WTC11 (cell line): ENCODE measurements at regions not wholly inside any gene's neighbourhood (a gene's known extent, or its start where the extent isn't known, plus 50 kb on each side); places are given as distances from the start of the nearest gene placed in this dataset.

Experiments used
- ATF1 ChIP-seq: sonication (generic); formaldehyde crosslinking; IDR thresholded peaks from 2 replicates; pipeline ENCODE4 v1.8.1; 2023; ENCODE audit warnings: mild to moderate bottlenecking, moderate library complexity, missing genetic modification reagents
- MXD4 ChIP-seq: fragments of 250-450 bp; sonication (Bioruptor Pico); IDR thresholded peaks from 2 replicates; pipeline ENCODE4 v1.8.0; 2021; ENCODE audit warnings: mild to moderate bottlenecking, moderate library complexity, borderline replicate concordance
- MYBL2 ChIP-seq: sonication (generic); formaldehyde crosslinking; IDR thresholded peaks from 2 replicates; pipeline ENCODE4 v1.8.1; 2023; ENCODE audit warnings: mild to moderate bottlenecking, moderate library complexity, missing genetic modification reagents
- NFYB ChIP-seq: sonication (generic); formaldehyde crosslinking; conservative IDR thresholded peaks from 2 replicates; pipeline ENCODE4 v1.8.0; 2022; ENCODE audit warnings: low read depth, missing genetic modification reagents
- NR3C1 ChIP-seq: sonication (generic); formaldehyde crosslinking; conservative IDR thresholded peaks from 2 replicates; pipeline ENCODE4 v1.8.1; 2023; ENCODE audit warnings: low read depth, mild to moderate bottlenecking, missing genetic modification reagents
- SOX15 ChIP-seq: fragments of 250-450 bp; sonication (Bioruptor Pico); IDR thresholded peaks from 2 replicates; pipeline ENCODE4 v1.9.0; 2021; ENCODE audit warnings: mild to moderate bottlenecking
- ZNF121 ChIP-seq: sonication (generic); formaldehyde crosslinking; IDR thresholded peaks from 2 replicates; pipeline ENCODE4 v1.8.0; 2023; ENCODE audit warnings: missing genetic modification reagents
- ZNF232 ChIP-seq: sonication (generic); formaldehyde crosslinking; IDR thresholded peaks from 2 replicates; pipeline ENCODE4 v1.8.0; 2022; ENCODE audit warnings: mild to moderate bottlenecking, missing genetic modification reagents
- TF ChIP-seq, protein P1 (sequence below): fragments of 200-600 bp; IDR thresholded peaks from 2 replicates; pipeline ENCODE4 v1.8.0; 2022; ENCODE audit warnings: antibody characterized with exemption
- TF ChIP-seq, protein P2 (sequence below): sonication (generic); formaldehyde crosslinking; IDR thresholded peaks from 2 replicates; pipeline ENCODE4 v1.8.1; 2023; ENCODE audit warnings: mild to moderate bottlenecking, missing genetic modification reagents, moderate library complexity
- TF ChIP-seq, protein P3 (sequence below): sonication (generic); formaldehyde crosslinking; IDR thresholded peaks from 2 replicates; pipeline ENCODE4 v1.8.0; 2022; ENCODE audit warnings: missing genetic modification reagents
- TF ChIP-seq, protein P4 (sequence below): sonication (generic); formaldehyde crosslinking; IDR thresholded peaks from 2 replicates; pipeline ENCODE4 v1.8.1; 2022; ENCODE audit warnings: mild to moderate bottlenecking, moderate library complexity, missing genetic modification reagents
- TF ChIP-seq, protein P5 (sequence below): sonication (generic); formaldehyde crosslinking; IDR thresholded peaks from 2 replicates; pipeline ENCODE4 v1.8.0; 2023; ENCODE audit warnings: missing genetic modification reagents

DNA sequence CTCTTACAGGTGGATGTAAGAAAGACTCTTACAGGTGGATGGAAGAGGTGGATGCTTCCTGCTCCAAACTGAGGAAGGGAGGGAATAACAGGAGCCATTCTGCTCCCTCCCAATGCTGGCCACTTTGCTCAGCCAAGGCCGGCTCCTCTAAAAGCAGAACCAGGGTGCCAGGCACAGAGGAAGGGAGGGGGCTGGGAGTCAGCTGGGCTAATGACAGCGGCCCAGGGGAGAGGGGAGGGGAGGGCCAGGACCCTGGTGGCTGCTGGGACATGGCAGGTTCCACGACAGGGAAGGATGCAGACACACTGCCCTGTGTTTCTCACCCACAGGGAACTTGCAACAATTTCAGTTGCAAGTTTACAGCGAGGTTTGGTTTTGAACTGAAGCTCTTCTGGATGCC, 173.4 kb downstream of the ANAPC1 start:
- TF ChIP-seq, protein P1, sequence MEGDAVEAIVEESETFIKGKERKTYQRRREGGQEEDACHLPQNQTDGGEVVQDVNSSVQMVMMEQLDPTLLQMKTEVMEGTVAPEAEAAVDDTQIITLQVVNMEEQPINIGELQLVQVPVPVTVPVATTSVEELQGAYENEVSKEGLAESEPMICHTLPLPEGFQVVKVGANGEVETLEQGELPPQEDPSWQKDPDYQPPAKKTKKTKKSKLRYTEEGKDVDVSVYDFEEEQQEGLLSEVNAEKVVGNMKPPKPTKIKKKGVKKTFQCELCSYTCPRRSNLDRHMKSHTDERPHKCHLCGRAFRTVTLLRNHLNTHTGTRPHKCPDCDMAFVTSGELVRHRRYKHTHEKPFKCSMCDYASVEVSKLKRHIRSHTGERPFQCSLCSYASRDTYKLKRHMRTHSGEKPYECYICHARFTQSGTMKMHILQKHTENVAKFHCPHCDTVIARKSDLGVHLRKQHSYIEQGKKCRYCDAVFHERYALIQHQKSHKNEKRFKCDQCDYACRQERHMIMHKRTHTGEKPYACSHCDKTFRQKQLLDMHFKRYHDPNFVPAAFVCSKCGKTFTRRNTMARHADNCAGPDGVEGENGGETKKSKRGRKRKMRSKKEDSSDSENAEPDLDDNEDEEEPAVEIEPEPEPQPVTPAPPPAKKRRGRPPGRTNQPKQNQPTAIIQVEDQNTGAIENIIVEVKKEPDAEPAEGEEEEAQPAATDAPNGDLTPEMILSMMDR = no peak
- TF ChIP-seq, protein P2, sequence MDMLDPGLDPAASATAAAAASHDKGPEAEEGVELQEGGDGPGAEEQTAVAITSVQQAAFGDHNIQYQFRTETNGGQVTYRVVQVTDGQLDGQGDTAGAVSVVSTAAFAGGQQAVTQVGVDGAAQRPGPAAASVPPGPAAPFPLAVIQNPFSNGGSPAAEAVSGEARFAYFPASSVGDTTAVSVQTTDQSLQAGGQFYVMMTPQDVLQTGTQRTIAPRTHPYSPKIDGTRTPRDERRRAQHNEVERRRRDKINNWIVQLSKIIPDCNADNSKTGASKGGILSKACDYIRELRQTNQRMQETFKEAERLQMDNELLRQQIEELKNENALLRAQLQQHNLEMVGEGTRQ = no peak
- TF ChIP-seq ATF1 (CRISPR knock-in tag) (no peak), NFYB (CRISPR knock-in tag) (no peak), MYBL2 (CRISPR knock-in tag) (no peak), NR3C1 (CRISPR knock-in tag) (no peak), SOX15 (CRISPR knock-in tag) (no peak), ZNF121 (CRISPR knock-in tag) (no peak), MXD4 (CRISPR knock-in tag) (no peak), ZNF232 (CRISPR knock-in tag) (no peak)
- TF ChIP-seq, protein P3, sequence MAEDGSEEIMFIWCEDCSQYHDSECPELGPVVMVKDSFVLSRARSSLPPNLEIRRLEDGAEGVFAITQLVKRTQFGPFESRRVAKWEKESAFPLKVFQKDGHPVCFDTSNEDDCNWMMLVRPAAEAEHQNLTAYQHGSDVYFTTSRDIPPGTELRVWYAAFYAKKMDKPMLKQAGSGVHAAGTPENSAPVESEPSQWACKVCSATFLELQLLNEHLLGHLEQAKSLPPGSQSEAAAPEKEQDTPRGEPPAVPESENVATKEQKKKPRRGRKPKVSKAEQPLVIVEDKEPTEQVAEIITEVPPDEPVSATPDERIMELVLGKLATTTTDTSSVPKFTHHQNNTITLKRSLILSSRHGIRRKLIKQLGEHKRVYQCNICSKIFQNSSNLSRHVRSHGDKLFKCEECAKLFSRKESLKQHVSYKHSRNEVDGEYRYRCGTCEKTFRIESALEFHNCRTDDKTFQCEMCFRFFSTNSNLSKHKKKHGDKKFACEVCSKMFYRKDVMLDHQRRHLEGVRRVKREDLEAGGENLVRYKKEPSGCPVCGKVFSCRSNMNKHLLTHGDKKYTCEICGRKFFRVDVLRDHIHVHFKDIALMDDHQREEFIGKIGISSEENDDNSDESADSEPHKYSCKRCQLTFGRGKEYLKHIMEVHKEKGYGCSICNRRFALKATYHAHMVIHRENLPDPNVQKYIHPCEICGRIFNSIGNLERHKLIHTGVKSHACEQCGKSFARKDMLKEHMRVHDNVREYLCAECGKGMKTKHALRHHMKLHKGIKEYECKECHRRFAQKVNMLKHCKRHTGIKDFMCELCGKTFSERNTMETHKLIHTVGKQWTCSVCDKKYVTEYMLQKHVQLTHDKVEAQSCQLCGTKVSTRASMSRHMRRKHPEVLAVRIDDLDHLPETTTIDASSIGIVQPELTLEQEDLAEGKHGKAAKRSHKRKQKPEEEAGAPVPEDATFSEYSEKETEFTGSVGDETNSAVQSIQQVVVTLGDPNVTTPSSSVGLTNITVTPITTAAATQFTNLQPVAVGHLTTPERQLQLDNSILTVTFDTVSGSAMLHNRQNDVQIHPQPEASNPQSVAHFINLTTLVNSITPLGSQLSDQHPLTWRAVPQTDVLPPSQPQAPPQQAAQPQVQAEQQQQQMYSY (CRISPR knock-in tag) = no peak
- TF ChIP-seq, protein P4, sequence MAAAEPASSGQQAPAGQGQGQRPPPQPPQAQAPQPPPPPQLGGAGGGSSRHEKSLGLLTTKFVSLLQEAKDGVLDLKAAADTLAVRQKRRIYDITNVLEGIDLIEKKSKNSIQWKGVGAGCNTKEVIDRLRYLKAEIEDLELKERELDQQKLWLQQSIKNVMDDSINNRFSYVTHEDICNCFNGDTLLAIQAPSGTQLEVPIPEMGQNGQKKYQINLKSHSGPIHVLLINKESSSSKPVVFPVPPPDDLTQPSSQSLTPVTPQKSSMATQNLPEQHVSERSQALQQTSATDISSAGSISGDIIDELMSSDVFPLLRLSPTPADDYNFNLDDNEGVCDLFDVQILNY (CRISPR knock-in tag) = no peak
- TF ChIP-seq, protein P5, sequence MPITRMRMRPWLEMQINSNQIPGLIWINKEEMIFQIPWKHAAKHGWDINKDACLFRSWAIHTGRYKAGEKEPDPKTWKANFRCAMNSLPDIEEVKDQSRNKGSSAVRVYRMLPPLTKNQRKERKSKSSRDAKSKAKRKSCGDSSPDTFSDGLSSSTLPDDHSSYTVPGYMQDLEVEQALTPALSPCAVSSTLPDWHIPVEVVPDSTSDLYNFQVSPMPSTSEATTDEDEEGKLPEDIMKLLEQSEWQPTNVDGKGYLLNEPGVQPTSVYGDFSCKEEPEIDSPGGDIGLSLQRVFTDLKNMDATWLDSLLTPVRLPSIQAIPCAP (CRISPR knock-in tag) = no peak
